GM21381 (cell line): ENCODE measurements at regions not wholly inside any gene's neighbourhood (a gene's known extent, or its start where the extent isn't known, plus 50 kb on each side); places are given as distances from the start of the nearest gene placed in this dataset.
"Not testable (repeated sequence)": the region's sequence is repeated elsewhere in the genome, so short reads cannot be mapped to it uniquely, and the experiment has no call there.

Experiments
- ATAC-seq: cut with Tn5 transposase; IDR thresholded peaks from one replicate; pipeline ENCODE4 v1.9.1; 2021; ENCODE audit warnings: mild to moderate bottlenecking, moderate library complexity; ENCODE audit not compliant: unreplicated experiment

DNA sequence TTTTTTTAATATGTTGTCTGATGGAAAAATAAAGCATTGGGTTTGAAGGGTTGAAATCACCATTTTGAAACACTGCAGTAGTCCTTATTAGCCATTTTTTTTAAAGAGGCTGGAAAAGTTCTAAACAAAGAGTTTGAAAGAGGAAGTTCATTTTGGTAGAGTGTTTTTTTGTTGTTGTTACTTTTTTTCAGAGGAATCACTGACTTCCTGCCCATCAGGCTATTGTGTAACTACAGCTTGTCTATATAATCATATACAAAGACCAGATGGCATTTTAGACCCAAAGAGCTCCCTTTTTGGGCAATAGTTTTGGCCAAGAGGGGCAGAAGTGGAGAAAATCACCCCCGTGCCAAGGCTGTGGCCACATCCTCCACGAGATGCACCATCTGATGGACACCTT lies 818.5 kb upstream of the AMELY start:
- no peak for ATAC-seq

DNA sequence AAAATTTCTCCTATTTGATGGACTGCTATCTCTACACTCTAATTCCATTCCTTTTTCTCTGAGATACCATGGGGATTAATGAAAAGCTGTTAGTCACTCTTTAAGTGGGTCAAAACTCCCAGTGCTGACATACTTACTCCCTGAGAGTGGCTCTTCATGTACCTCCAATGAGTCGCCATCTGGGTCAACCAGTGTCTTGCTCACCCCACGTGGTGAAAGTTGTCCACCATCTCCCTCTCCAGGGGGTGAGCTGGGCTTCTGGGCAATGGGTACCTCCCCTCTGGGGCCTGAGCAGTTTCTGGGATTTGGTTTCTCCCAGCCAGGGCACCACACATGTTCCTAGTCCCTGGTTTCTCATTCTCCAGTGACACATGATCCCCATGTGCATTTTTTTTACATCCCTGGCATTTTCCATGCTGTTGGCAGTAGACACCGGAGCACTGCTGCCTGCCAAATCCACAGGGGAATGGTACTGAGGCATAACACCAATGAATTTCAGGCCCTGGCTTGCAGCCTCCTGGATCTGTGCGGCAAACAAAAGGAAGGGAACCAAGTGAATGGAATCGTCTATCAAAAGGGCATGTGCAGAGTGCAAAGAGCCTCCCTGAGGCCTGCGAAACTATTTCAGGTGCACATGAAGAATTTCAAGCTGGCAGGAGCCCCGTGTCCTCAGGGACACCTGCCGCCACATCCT lies 817.9 kb upstream of the AMELY start:
- no peak for ATAC-seq

DNA sequence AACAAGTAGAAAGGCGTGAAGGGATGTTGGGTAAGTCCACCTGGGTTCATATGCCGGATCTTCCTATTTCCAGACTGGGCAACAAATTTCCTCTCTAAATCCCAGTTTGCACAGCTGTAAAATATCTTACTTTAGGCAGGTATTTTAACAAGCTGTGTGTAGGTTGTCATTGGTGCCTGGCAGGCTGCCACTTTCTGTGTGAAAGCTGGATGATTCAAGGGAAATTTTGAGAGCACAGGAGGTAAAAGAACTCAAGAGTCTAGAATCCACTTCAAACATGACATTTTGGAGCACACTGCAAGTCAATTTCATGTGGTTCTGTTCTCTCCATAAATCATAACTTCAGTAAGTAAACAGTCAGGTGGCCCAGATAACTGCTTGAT lies 817.4 kb upstream of the AMELY start:
- ATAC-seq: no peak

DNA sequence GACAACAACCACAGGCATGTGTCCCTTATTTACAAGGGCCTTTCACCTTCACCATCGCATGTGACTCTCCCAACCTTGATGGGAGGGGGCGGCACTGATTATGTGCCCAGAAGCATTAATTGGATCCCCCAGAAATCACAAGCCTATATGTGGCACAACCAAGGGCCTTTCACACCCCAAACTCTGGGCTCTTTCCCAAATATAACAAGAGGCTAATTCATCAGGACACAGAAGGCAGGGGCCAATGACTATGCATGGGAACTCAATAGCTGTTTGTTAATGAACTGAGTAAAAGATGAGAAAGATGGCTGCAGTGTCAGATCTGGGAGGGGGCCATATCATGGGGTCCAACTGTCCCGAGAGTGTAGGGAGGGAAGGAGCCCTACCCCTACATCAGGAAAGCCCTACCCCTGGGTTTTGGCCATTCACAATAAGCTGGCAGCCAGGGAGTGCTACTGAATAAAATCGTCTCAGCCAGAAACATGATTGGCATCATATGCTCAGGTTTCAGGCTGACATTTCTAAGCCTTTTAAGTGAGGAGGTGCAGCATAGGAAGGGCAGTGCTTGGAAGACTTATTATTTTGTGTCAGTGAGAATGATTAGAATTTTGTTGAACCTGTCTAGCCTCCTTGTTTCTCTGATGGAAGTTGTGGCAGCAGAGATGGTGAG lies 814.4 kb upstream of the AMELY start:
- ATAC-seq: no peak

DNA sequence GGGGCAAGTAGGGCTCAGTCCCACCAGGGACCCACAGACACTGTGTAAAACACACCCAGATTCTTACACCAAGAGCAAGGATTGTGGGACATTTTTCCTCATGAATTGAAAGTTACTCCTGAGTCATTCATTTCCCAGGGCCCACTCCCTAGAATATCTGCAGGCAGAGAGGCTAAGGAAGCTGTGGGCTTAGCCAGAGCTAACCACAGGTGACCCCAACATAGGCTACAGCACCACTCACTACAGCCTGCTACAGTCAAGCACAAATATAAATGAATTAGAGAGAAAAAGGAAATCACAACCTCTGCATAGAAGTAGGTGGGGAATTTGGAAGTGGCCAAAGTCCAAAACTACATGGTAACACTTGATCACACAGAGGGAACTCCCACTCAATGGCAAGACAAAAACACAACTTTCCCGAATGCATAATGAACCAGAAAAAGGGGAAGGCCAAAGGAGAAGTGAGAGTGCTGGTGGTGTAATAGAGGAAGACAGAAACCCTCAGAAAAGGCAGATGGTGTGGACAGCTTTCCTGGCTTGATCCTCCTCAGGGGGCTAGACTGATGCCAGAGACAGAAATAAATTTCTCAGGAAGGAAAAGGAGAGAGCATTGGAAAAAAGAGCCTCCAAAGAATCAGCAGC lies 812.6 kb upstream of the AMELY start:
- ATAC-seq: peak; percentile 70

DNA sequence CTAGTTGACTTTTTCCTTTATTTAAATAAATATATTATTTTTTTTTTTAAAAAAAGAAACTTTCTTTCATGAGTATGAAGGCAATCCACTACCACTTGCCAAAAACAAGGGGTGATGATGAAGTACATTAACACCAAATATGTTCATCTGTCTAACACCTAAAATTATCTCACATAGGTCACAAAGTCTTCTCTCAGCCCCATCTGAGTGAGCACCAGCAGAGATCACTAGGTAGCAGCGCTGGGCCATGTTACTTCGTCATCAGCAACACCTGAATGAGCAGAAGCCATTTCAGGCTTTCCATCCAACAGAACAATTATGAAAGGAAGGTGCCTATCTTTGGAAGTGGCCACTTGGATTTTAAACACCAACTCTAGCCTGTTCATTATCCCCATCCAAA lies 811.6 kb upstream of the AMELY start:
- no peak for ATAC-seq

DNA sequence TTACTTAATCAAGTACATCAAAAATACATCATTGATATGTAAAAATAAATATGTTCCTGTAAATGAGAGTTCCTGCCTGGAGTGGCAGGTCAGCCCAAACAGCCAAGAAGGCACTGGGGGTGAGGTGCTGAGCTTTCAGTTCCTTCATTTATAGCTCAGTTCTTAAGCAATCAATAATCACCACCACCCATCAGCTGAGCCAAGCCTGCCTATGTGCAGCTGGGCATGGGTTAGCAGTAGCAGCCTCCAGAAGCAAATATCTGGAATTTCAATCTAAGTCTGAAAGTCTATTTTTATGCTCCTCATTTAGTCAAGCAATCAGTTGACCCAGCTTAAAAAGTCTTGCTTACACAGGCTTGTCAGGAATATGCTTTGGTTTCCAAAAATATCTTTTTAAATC lies 811.0 kb upstream of the AMELY start:
- ATAC-seq: peak; percentile 49

- no peak for ATAC-seq
Observed at GRCh38 chrY:7720974-7721373, 809.4 kb upstream of the AMELY start.

- no peak for ATAC-seq
Observed at GRCh38 chrY:7719271-7719670, 807.7 kb upstream of the AMELY start.

DNA sequence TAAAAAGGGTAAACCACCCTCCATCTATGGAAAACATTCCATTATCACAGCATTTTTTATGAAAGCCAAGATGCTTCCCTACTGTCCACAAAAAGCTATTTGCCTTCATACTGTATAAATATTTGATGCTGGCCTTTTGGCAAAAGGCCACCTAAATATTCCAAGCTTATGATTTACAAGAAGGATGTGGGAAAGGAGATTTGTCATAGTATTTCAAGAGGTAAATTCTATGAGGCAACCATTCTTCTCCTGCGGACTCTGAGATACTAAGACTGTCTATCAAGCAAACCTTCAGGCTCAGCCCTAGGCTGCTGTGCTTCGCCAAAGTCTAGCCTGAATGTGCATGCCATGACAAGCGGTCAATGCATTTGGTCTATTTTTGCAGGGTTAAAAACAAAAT lies 807.1 kb upstream of the AMELY start:
- ATAC-seq: no peak

DNA sequence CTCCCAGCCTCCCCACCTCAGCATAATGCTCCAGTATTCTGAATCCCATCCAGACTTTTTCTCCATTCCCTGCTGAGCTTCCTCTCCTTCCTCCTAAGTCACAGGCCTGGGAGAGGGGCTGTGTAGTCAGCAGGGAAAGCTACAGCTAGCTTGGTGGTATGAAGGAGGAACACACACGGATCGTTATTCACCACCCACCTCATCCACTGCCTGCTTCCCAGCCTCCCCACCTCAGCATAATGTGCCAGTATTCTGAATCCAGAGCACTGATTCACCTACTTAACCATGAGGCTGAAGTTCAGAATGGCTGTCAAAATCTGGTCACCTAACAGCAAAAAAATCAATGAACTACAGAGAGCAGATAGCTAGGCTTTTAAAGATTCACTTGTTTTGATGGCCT lies 806.6 kb upstream of the AMELY start:
- no peak for ATAC-seq

DNA sequence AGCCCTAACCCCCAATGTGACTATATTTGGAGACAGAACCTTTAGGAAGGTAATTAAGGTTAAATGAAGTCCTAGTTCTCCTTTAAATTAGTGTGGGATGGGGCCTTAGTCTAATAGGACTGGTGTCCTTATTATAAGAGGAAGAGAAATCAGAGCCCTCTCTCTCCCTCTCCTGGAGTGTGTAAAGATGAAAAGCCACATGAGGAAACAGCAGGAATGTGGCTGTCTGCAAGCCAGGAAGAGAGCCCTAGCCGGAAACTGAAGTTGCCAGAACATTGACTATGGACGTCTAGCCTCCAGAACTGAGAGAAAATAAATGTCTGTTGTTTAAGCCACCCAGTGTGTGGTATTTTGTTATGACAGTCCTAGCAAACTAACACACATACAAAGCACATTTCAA lies 802.9 kb upstream of the AMELY start:
- ATAC-seq: no peak

DNA sequence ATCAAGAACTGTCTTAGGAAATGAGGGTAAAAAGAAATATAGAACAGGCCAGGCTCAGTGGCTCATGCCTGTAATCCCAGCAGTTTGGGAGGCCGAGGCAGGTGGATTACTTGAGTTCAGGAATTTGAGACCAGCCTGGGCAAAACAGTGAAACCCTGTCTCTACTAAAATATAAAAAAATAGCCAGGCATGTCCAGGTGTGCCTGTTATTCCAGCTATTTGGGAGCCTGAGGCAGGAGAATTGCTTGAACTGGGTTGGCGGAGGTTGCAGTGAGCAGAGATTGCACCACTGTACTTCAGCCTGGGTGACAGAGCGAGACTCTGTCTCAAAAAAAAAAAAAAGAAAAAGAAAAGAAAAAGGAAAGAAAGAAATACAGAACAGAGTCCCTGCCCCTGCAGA lies 802.2 kb upstream of the AMELY start:
- not testable (repeated sequence) for ATAC-seq

GRCh38 chrY:7712289-7712688 lies 800.7 kb upstream of the AMELY start:
- no peak for ATAC-seq

DNA sequence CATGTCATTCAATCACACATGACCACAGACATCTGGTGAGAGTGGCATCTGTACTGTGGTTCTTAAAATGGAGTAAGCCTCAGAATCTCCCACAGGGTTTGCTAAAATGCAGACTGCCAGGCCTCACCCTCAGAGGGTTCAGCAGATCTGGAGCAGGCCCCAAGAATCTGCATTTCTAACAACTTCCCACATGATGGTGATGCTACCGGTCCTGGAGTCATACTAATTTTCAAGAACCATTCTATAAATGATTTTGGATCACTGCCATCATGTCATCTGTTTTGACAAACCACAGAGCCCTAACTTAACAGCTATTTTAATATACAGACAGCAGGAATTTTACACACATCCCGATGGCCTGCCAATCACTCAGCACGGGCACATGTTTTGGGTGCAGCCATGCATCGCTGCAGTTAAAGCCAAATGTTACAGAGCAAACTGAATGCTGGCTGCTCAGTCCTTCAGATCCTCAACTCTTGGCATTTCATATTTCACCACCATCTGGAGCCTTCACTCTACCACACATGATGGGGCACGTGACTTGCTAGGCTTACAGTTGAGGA lies 792.1 kb upstream of the AMELY start:
- ATAC-seq: no peak

- ATAC-seq: no peak
Observed at GRCh38 chrY:7702481-7702880, 790.9 kb upstream of the AMELY start.

DNA sequence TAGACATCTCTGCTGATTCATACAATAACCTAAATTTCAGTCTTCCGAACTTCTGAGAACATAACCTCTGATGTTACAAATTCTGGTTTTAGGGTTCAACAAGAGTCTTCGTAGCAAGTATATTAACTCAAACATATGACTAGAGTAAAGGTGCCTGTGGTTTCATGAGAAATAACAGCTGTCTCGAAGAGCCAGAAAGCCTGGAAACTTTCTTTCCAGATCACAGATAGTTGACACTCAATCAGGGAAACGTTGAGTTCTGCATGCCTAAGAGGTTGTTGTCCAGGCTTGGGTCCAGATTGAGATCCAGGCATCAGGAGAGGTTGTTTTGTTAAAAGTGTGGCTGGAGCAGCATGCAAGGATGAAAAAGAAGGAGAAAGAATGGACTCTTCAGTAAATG lies 790.1 kb upstream of the AMELY start:
- ATAC-seq: no peak

- ATAC-seq: no peak
Observed at GRCh38 chrY:7697506-7697905, 786.0 kb upstream of the AMELY start.

- no peak for ATAC-seq
Observed at GRCh38 chrY:7692701-7693100, 781.1 kb upstream of the AMELY start.

GRCh38 chrY:7687086-7687485 lies 775.5 kb upstream of the AMELY start:
- ATAC-seq: no peak

- no peak for ATAC-seq
Observed at GRCh38 chrY:7684546-7684945, 773.0 kb upstream of the AMELY start.

DNA sequence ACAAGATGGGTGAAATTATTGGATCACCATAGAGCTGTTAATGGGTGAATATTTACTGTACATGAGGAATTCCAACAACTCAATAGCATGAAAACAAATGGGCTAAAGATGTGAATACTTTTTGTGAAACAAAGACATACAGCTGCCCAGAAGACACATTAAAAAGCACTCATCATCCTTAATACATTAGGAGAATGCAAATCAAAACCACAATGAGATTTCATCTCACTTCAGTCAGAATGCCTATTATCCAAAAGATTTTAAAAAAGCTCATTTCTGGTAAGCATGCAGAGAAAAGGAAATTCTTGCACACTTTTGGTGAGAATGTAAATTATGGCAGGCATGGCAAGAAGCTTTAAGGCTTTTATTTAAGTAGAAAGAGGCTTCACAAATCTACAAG lies 770.8 kb upstream of the AMELY start:
- no peak for ATAC-seq
